Smooth muscle cell (in vitro differentiated cells): ENCODE measurements at regions not wholly inside any gene's neighbourhood (a gene's known extent, or its start where the extent isn't known, plus 50 kb on each side); places are given as distances from the start of the nearest gene placed in this dataset. TPM values are rescaled to one million over a fixed set of nuclear protein-coding genes. Genes with fewer than 3 reads are reported as not detected.

Experiments
- DNase-seq: peaks from one replicate; lab custom pipeline; 2025; ENCODE audit not compliant: unreplicated experiment; lab: John Stamatoyannopoulos, UW
- H2AFZ ChIP-seq: fragments of 200-600 bp; sonication (generic); 2 replicates; pipeline ENCODE4 v1.6.0; 2016; ENCODE audit warnings: antibody characterized with exemption, low read depth, mild to moderate bottlenecking
- H3F3A ChIP-seq: fragments of 200-600 bp; sonication (generic); 2 replicates; pipeline ENCODE4 v1.6.0; 2017; ENCODE audit warnings: antibody characterized with exemption, low read depth
- H3K27ac ChIP-seq: fragments of 200-600 bp; sonication (generic); 2 replicates; pipeline ENCODE4 v1.5.1; 2016; ENCODE audit warnings: low read depth, mild to moderate bottlenecking
- H3K27me3 ChIP-seq: fragments of 200-600 bp; sonication (generic); 2 replicates; pipeline ENCODE4 v1.6.1; 2016; ENCODE audit warnings: low read depth, mild to moderate bottlenecking
- H3K36me3 ChIP-seq: fragments of 200-600 bp; sonication (generic); 2 replicates; pipeline ENCODE4 v1.5.1; 2016; ENCODE audit warnings: low read depth
- H3K4me1 ChIP-seq: fragments of 200-600 bp; sonication (generic); 2 replicates; pipeline ENCODE4 v1.5.1; 2016; ENCODE audit warnings: low read depth
- H3K4me2 ChIP-seq: fragments of 200-600 bp; sonication (generic); 2 replicates; pipeline ENCODE4 v1.6.0; 2016; ENCODE audit warnings: mild to moderate bottlenecking
- H3K4me3 ChIP-seq: fragments of 200-600 bp; sonication (generic); 2 replicates; pipeline ENCODE4 v1.5.1; 2016; ENCODE audit warnings: mild to moderate bottlenecking
- H3K79me2 ChIP-seq: fragments of 200-600 bp; sonication (generic); 2 replicates; pipeline ENCODE4 v1.6.0; 2016; ENCODE audit warnings: low read depth, mild to moderate bottlenecking
- H3K9ac ChIP-seq: fragments of 200-600 bp; sonication (generic); 2 replicates; pipeline ENCODE4 v1.6.0; 2016; ENCODE audit warnings: low read depth
- H3K9me3 ChIP-seq: fragments of 200-600 bp; sonication (generic); replicated peaks from 2 replicates; pipeline ENCODE4 v1.5.1; 2016; ENCODE audit warnings: low read depth
- H4K20me1 ChIP-seq: fragments of 200-600 bp; sonication (generic); 2 replicates; pipeline ENCODE4 v1.6.0; 2016; ENCODE audit warnings: low read depth
- CTCF ChIP-seq: fragments of 200-600 bp; sonication (generic); IDR thresholded peaks from 2 replicates; pipeline ENCODE4 v1.5.1; 2017; ENCODE audit warnings: borderline replicate concordance, mild to moderate bottlenecking, antibody characterized with exemption; ENCODE audit not compliant: insufficient read depth, poor library complexity, severe bottlenecking
- WGBS: methylation state at CpG from one replicate; pipeline ENCODE4 v1.1.7; 2016; ENCODE audit warnings: low lambda C conversion rate; 5-methylcytosine and 5-hydroxymethylcytosine counted together
- small RNA-seq: library from RNA; depleted of rRNA; stranded (forward); fragments of <200 nt; gene quantifications from one replicate; pipeline ENCODE3, GENCODE V24; 2014

GRCh38 chr12:31781894-31782540 is 53.2 kb upstream of the AMN1 start:
- no peak for DNase-seq
- no peak for TF ChIP-seq CTCF
- H3K36me3 ChIP-seq: no peaks in the 10 kb centered on the region
- no peak overlapping the region for H3K27ac ChIP-seq
- no peaks in the 10 kb centered on the region for H3K9me3 ChIP-seq
- H3K79me2 ChIP-seq: no peaks in the 10 kb centered on the region
- no peaks in the 10 kb centered on the region for H4K20me1 ChIP-seq
- no peak overlapping the region for H2AFZ ChIP-seq
- no peak overlapping the region for H3K9ac ChIP-seq
- no peaks in the 10 kb centered on the region for H3K27me3 ChIP-seq
- H3K4me3 ChIP-seq: no peak overlapping the region
- H3K4me1 ChIP-seq: no peaks in the 10 kb centered on the region
- WGBS: 93% methylated on average over 17 of the region's 17 CpGs
- no peak overlapping the region for H3K4me2 ChIP-seq
- H3F3A ChIP-seq: no peaks in the 10 kb centered on the region

DNA sequence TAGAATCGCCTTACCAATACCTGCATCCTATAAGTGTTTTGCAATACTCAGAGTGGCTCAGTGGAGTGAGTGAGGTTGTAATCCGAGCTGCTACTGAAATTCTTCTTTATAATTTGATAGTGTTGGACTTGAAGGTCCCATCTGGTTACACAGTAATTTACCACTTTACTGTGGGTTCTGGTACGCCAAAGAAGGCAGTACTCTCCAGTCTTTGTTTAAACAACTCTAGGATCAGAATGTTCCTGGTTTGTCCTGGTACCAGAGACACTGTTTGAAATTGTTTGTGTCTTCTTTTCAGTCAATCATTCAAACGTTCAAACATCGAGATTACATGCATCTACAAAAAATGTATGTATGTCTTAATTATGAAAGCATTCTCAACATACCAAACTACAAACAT is 51.3 kb upstream of the AMN1 start:
- no peak for DNase-seq
- 86% methylated on average over 5 of the region's 5 CpGs for WGBS
- Histone ChIP-seq H3K4me2 (no peak overlapping the region), H3K27me3 (no peaks in the 10 kb centered on the region), H3K27ac (no peak overlapping the region), H3K4me3 (no peak overlapping the region), H3F3A (no peaks in the 10 kb centered on the region), H3K9me3 (no peaks in the 10 kb centered on the region), H3K79me2 (no peaks in the 10 kb centered on the region), H3K36me3 (no peaks in the 10 kb centered on the region), H4K20me1 (no peaks in the 10 kb centered on the region), H3K9ac (no peak overlapping the region), H3K4me1 (no peaks in the 10 kb centered on the region), H2AFZ (no peak overlapping the region)
- TF ChIP-seq CTCF: no peak

DNA sequence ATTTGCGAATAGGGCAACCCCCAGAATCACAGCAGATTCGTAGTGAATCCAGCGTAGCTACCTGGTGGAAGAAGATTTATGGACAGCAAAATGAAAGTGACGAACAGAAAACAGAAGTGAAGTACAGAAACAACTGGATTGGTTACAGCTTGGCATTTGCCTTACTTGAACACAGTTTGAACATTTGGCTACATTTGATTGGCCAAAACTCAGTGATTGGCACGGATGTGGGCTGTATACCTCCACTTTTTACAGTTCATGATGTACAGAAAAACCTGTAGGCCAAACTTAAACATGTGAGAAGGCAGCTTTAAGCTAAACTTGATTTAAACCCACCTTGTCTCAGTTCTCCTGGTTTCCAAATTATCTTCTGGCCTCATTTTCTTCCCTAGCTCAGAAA is 49.9 kb upstream of the AMN1 start:
- no peaks in the 10 kb centered on the region for H3K36me3 ChIP-seq
- H3K27me3 ChIP-seq: no peaks in the 10 kb centered on the region
- H3K4me3 ChIP-seq: no peak overlapping the region
- H3K27ac ChIP-seq: no peak overlapping the region
- no peak overlapping the region for H3K4me2 ChIP-seq
- H3K9ac ChIP-seq: no peak overlapping the region
- H2AFZ ChIP-seq: no peak overlapping the region
- TF ChIP-seq CTCF: no peak
- DNase-seq: no peak
- no peaks in the 10 kb centered on the region for H3F3A ChIP-seq
- no peaks in the 10 kb centered on the region for H4K20me1 ChIP-seq
- no peaks in the 10 kb centered on the region for H3K79me2 ChIP-seq
- no peaks in the 10 kb centered on the region for H3K4me1 ChIP-seq
- 92% methylated on average over 5 of the region's 5 CpGs for WGBS
- H3K9me3 ChIP-seq: no peaks in the 10 kb centered on the region

Small RNA genes in the stretch of these regions (small RNA-seq; reads per million reads assigned to genes)
- gene RF00402: not detected
- not detected for gene RNU6-1069P
